Stimulated activated naive CD8-positive, alpha-beta T cell treated with anti-CD3 and anti-CD28 coated beads, Interleukin-15, Interleukin-2, amounts not matched to agents 100 ng/mL and 50 ng/mL, for 24 hours (primary cell): ENCODE measurements at regions not wholly inside any gene's neighbourhood (a gene's known extent, or its start where the extent isn't known, plus 50 kb on each side); places are given as distances from the start of the nearest gene placed in this dataset.

Experiments
- H3K27ac Mint-ChIP-seq: one replicate; pipeline ENCODE4 v1.8.0; 2021; ENCODE audit warnings: mild to moderate bottlenecking, mixed read lengths
- H3K27me3 Mint-ChIP-seq: one replicate; pipeline ENCODE4 v1.8.0; 2021; ENCODE audit warnings: mixed read lengths
- H3K36me3 Mint-ChIP-seq: one replicate; pipeline ENCODE4 v1.8.0; 2021; ENCODE audit warnings: low read depth, mixed read lengths
- H3K4me1 Mint-ChIP-seq: one replicate; pipeline ENCODE4 v1.8.0; 2021; ENCODE audit warnings: low read depth, mixed read lengths
- H3K4me3 Mint-ChIP-seq: one replicate; pipeline ENCODE4 v1.8.0; 2021; ENCODE audit warnings: mild to moderate bottlenecking, mixed read lengths
- H3K9me3 Mint-ChIP-seq: one replicate; pipeline ENCODE4 v1.8.0; 2021; ENCODE audit warnings: mixed read lengths

GRCh38 chr3:182723596-182723995, 69.7 kb upstream of the ATP11B start:
- H3K9me3 Mint-ChIP-seq: no peaks in the 10 kb centered on the region
- no peak overlapping the region for H3K27ac Mint-ChIP-seq
- no peaks in the 10 kb centered on the region for H3K4me1 Mint-ChIP-seq
- no peaks in the 10 kb centered on the region for H3K36me3 Mint-ChIP-seq
- H3K27me3 Mint-ChIP-seq: no peaks in the 10 kb centered on the region
- no peak overlapping the region for H3K4me3 Mint-ChIP-seq

- Mint-ChIP-seq H3K4me3 (no peak overlapping the region), H3K9me3 (no peaks in the 10 kb centered on the region), H3K27me3 (no peaks in the 10 kb centered on the region), H3K36me3 (no peaks in the 10 kb centered on the region), H3K4me1 (peaks cover 10% of the 10 kb centered on the region), H3K27ac (no peak overlapping the region)
Observed at GRCh38 chr3:182725372-182726251, 67.7 kb upstream of the ATP11B start.

- Mint-ChIP-seq H3K4me3 (no peak overlapping the region), H3K36me3 (no peaks in the 10 kb centered on the region), H3K27ac (no peak overlapping the region), H3K27me3 (no peaks in the 10 kb centered on the region), H3K4me1 (peaks cover 11% of the 10 kb centered on the region), H3K9me3 (no peaks in the 10 kb centered on the region)
Observed at GRCh38 chr3:182726258-182727142, 66.8 kb upstream of the ATP11B start.

GRCh38 chr3:182728238-182728637, 65.1 kb upstream of the ATP11B start:
- Mint-ChIP-seq H3K4me1 (peaks cover 11% of the 10 kb centered on the region), H3K4me3 (no peak overlapping the region), H3K27me3 (no peaks in the 10 kb centered on the region), H3K9me3 (no peaks in the 10 kb centered on the region), H3K27ac (no peak overlapping the region), H3K36me3 (no peaks in the 10 kb centered on the region)

GRCh38 chr3:182729903-182730674, 63.2 kb upstream of the ATP11B start:
- Mint-ChIP-seq H3K27me3 (peaks cover 3% of the 10 kb centered on the region), H3K36me3 (no peaks in the 10 kb centered on the region), H3K4me1 (peaks cover 11% of the 10 kb centered on the region), H3K27ac (no peak overlapping the region), H3K9me3 (no peaks in the 10 kb centered on the region), H3K4me3 (no peak overlapping the region)

- no peaks in the 10 kb centered on the region for H3K36me3 Mint-ChIP-seq
- H3K27me3 Mint-ChIP-seq: peaks cover 3% of the 10 kb centered on the region
- H3K4me3 Mint-ChIP-seq: no peak overlapping the region
- H3K27ac Mint-ChIP-seq: no peak overlapping the region
- no peaks in the 10 kb centered on the region for H3K9me3 Mint-ChIP-seq
- peaks cover 11% of the 10 kb centered on the region for H3K4me1 Mint-ChIP-seq
Observed at GRCh38 chr3:182730675-182731042, 62.6 kb upstream of the ATP11B start.

- Mint-ChIP-seq H3K36me3 (no peaks in the 10 kb centered on the region), H3K27me3 (peaks cover 3% of the 10 kb centered on the region), H3K4me3 (no peak overlapping the region), H3K27ac (no peak overlapping the region), H3K9me3 (no peaks in the 10 kb centered on the region), H3K4me1 (peaks cover 11% of the 10 kb centered on the region)
Observed at GRCh38 chr3:182731764-182732163, 61.5 kb upstream of the ATP11B start.

GRCh38 chr3:182732232-182733015, 60.9 kb upstream of the ATP11B start:
- Mint-ChIP-seq H3K9me3 (no peaks in the 10 kb centered on the region), H3K4me3 (no peak overlapping the region), H3K36me3 (no peaks in the 10 kb centered on the region), H3K4me1 (peaks cover 11% of the 10 kb centered on the region), H3K27me3 (peaks cover 3% of the 10 kb centered on the region), H3K27ac (no peak overlapping the region)

GRCh38 chr3:182735672-182736071, 57.6 kb upstream of the ATP11B start:
- Mint-ChIP-seq H3K36me3 (no peaks in the 10 kb centered on the region), H3K4me1 (peaks cover under 1% of the 10 kb centered on the region), H3K4me3 (no peak overlapping the region), H3K9me3 (no peaks in the 10 kb centered on the region), H3K27ac (no peak overlapping the region), H3K27me3 (peaks cover 8% of the 10 kb centered on the region)

GRCh38 chr3:182737825-182738224, 55.5 kb upstream of the ATP11B start:
- no peaks in the 10 kb centered on the region for H3K9me3 Mint-ChIP-seq
- H3K4me3 Mint-ChIP-seq: no peak overlapping the region
- no peaks in the 10 kb centered on the region for H3K4me1 Mint-ChIP-seq
- H3K36me3 Mint-ChIP-seq: no peaks in the 10 kb centered on the region
- H3K27ac Mint-ChIP-seq: no peak overlapping the region
- H3K27me3 Mint-ChIP-seq: peaks cover 11% of the 10 kb centered on the region

- H3K9me3 Mint-ChIP-seq: no peaks in the 10 kb centered on the region
- no peak overlapping the region for H3K4me3 Mint-ChIP-seq
- no peaks in the 10 kb centered on the region for H3K4me1 Mint-ChIP-seq
- H3K27me3 Mint-ChIP-seq: peaks cover 11% of the 10 kb centered on the region
- H3K36me3 Mint-ChIP-seq: no peaks in the 10 kb centered on the region
- no peak overlapping the region for H3K27ac Mint-ChIP-seq
Observed at GRCh38 chr3:182738583-182739411, 54.5 kb upstream of the ATP11B start.

GRCh38 chr3:182739619-182740018, 53.7 kb upstream of the ATP11B start:
- Mint-ChIP-seq H3K4me3 (no peak overlapping the region), H3K27me3 (peaks cover 8% of the 10 kb centered on the region), H3K36me3 (no peaks in the 10 kb centered on the region), H3K27ac (no peak overlapping the region), H3K4me1 (no peaks in the 10 kb centered on the region), H3K9me3 (no peaks in the 10 kb centered on the region)

GRCh38 chr3:182740710-182741109, 52.6 kb upstream of the ATP11B start:
- H3K4me3 Mint-ChIP-seq: no peak overlapping the region
- H3K36me3 Mint-ChIP-seq: no peaks in the 10 kb centered on the region
- no peaks in the 10 kb centered on the region for H3K9me3 Mint-ChIP-seq
- no peaks in the 10 kb centered on the region for H3K4me1 Mint-ChIP-seq
- H3K27me3 Mint-ChIP-seq: peaks cover 8% of the 10 kb centered on the region
- H3K27ac Mint-ChIP-seq: no peak overlapping the region
